ENCODE measurements at regions not wholly inside any gene's neighbourhood (a gene's known extent, or its start where the extent isn't known, plus 50 kb on each side); places are given as distances from the start of the nearest gene placed in this dataset.
"Not testable (repeated sequence)": the region's sequence is repeated elsewhere in the genome, so short reads cannot be mapped to it uniquely, and the experiment has no call there.

DNA sequence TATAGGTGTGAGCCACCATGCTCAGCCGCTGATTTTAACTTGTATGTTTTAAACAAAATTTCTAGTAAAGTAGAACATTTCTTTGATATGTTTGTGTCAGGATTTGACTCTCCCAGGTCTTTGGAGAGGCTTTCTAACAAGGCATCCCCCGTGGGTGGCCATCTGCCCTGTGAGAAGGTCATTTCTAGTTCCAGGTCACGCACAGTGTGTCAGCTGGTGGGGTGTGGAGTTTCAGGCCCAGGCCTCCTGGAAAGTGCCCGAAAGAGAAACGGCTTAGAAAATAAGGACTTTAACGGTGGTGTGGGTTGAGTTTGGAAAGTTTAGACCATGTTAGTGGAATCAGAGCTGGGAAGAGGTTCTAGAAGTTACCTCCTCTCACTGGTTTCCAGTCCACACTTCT, 61.0 kb downstream of the SPDYE17 start:
- CTCF ChIA-PET, POLR2A ChIA-PET: not testable (repeated sequence)

DNA sequence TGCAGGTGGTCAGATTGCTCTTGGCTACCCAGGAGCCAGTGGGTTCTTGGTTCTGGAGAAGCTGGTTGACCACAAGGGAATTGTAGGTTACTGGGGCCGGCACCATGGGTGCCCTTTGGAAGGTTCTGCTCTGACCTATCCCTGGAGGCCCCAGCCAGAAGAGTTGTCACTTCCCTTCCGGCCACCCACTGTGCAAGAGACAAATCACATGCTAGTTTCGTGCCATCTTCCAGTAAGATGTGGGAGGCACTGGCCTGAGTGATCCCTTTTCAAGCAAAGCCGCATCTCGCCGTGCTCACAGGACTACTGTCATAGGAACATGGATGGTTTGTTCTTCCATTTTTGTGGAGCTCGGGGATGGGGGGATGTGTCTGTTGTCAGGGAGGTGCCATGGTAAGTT, 62.3 kb downstream of the SPDYE17 start:
- POLR2A ChIA-PET, CTCF ChIA-PET: not testable (repeated sequence)

- POLR2A ChIA-PET, CTCF ChIA-PET: not testable (repeated sequence)
These were observed 66.2 kb downstream of the SPDYE17 start for GRCh38 chr7:76965731-76966548.

DNA sequence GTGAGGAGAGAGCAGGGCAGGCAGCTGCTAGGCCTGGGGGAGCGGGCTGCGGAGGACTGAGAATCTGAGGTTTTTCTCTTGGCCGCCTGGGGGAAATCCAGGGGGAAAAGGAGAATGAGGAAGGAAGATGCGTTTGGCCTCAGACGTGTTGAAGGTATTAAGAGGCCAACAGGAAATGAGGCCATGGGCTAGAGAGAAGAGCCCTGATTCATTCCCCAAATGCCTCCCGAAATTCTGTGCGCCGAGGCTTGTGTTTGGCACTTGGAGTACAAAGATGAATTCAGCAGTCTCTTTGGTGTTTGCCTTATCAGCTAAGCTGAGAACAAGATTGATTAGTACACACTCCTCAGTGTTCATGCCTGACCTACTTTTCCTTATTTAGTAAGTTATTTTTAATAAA, 68.1 kb downstream of the SPDYE17 start:
- CTCF ChIA-PET: not testable (repeated sequence)

GRCh38 chr7:76963061-76963460, 69.1 kb downstream of the SPDYE17 start:
- POLR2A ChIA-PET, CTCF ChIA-PET: not testable (repeated sequence)

More for the DNA sequence above, 68.1 kb downstream of the SPDYE17 start:
- POLR2A ChIA-PET: not testable (repeated sequence)

GRCh38 chr7:76960400-76960986, 71.7 kb downstream of the SPDYE17 start:
- CTCF ChIA-PET, POLR2A ChIA-PET: not testable (repeated sequence)

- CTCF ChIA-PET, POLR2A ChIA-PET: not testable (repeated sequence)
These were observed 72.4 kb downstream of the SPDYE17 start for GRCh38 chr7:76959573-76960399.

GRCh38 chr7:76956531-76956930, 75.6 kb downstream of the SPDYE17 start:
- POLR2A ChIA-PET, CTCF ChIA-PET: not testable (repeated sequence)

- CTCF ChIA-PET: not testable (repeated sequence)
These were observed 77.0 kb downstream of the SPDYE17 start for GRCh38 chr7:76955124-76955523.

GRCh38 chr7:76944603-76945002, 87.6 kb downstream of the SPDYE17 start:
- CTCF ChIA-PET, POLR2A ChIA-PET: not testable (repeated sequence)

More at GRCh38 chr7:76955124-76955523, 77.0 kb downstream of the SPDYE17 start:
- POLR2A ChIA-PET: not testable (repeated sequence)

GRCh38 chr7:76941809-76942765, 90.1 kb downstream of the SPDYE17 start:
- POLR2A ChIA-PET, CTCF ChIA-PET: not testable (repeated sequence)

- CTCF ChIA-PET, POLR2A ChIA-PET: not testable (repeated sequence)
These were observed 94.4 kb downstream of the SPDYE17 start for GRCh38 chr7:76937781-76938180.

- CTCF ChIA-PET, POLR2A ChIA-PET: not testable (repeated sequence)
These were observed 94.8 kb downstream of the SPDYE17 start for GRCh38 chr7:76937330-76937729.

DNA sequence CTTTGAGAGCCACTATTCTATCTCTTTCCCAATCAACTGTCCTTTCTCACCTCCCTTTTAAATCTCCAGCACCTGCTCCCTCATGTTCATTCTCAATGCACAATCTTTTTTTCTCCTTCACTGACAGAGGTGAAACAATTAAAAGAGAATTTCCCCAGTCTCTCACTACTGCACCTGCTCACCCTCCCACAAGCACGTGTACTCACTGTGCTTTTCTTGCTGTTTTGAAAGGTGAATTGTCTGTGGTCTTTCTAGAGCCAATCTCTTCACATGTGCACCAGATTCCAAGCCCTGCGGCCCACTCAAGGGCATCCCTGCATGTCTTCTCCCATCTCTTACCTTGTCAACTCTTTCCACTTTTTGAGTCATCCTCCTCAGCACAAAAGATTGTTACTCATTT, 95.8 kb downstream of the SPDYE17 start:
- POLR2A ChIA-PET, CTCF ChIA-PET: not testable (repeated sequence)

DNA sequence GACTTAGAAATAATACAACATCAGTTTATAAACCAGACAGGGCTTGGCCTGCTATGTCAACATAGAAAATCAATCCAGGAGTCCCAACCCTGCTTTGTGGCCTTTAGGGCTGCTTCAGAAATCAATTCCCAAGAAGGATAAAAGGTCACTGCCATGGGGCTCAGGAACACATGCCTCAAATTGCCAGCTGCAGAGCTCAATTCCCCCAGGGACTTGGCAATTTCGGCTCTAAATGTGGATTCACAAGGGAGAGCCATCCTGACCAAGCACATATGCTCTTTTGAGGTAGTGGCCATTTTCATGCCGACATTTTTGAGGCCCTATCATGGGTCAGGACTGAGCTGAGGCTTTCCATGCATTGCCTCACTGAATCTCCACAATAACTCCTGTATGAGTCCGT, 97.5 kb downstream of the SPDYE17 start:
- POLR2A ChIA-PET: not testable (repeated sequence)

GRCh38 chr7:76932957-76933356, 99.2 kb downstream of the SPDYE17 start:
- POLR2A ChIA-PET, CTCF ChIA-PET: not testable (repeated sequence)

More for the DNA sequence above, 97.5 kb downstream of the SPDYE17 start:
- CTCF ChIA-PET: not testable (repeated sequence)

DNA sequence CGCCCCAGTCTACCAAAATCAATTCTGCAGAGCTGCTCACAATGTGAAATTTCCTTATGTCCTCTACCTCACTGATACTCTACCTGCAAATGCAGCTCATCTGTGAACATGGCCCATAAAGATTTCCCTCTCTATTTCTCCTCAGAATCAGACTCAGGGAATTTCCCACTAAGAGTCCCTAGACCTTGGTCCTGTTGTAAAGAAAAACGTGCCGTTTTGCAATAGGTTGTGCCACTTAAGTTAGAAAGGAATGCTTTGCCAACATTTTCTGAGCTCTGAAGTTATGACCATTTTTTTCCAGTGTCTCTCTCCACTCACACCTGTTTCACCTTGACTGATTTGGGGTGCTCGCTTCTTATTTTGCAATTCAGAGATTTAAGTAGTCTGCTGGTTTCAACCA, 100.7 kb downstream of the SPDYE17 start:
- CTCF ChIA-PET, POLR2A ChIA-PET: not testable (repeated sequence)

GRCh38 chr7:76930416-76930815, 101.7 kb downstream of the SPDYE17 start:
- CTCF ChIA-PET, POLR2A ChIA-PET: not testable (repeated sequence)

DNA sequence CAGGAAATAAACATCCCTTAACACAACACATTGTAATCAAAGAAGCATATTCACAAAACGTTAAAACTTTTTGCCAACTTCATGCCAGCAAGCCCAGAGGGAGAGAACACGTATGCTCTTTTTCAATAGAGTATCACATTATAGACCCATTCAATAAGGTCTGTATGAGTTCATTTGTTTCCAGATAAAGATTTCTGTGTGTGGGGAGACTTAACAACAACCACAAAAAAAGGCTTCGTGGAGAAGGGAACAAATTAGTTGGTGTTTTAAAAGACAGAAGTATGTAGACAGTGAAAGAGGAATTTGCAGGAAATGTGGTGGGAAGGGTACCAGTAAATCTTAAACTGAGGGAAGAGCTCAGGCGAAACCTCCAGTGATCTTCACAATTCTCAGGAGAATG, 103.4 kb downstream of the SPDYE17 start:
- POLR2A ChIA-PET, CTCF ChIA-PET: not testable (repeated sequence)

All from activated CD8-positive, alpha-beta memory T cell treated with anti-CD3 and anti-CD28 coated beads for 36 hours (primary cell).